Breast epithelium (tissue), 4 donors: ENCODE measurements at regions not wholly inside any gene's neighbourhood (a gene's known extent, or its start where the extent isn't known, plus 50 kb on each side); places are given as distances from the start of the nearest gene placed in this dataset.

Experiments
- DNase-seq, 2 donors: peaks; one replicate each; pipeline ENCODE4 v3.0.0-alpha.2; 2019; ENCODE audit warnings: low spot score in 2 of 2
- H3K27ac ChIP-seq, 2 donors: fragments of 200-600 bp; sonication (generic) in 1 of 2; one replicate each; pipeline ENCODE4 v1.5.1; 2016 to 2019; ENCODE audit warnings: mild to moderate bottlenecking in 1 of 2
- H3K27me3 ChIP-seq, 2 donors: fragments of 200-600 bp; sonication (generic) in 1 of 2; one replicate each; pipeline versions ENCODE4 v1.5.1 to v1.6.0; 2017 to 2019; ENCODE audit warnings: control low read depth in 1 of 2, mild to moderate bottlenecking in 1 of 2
- H3K36me3 ChIP-seq: fragments of 200-600 bp; one replicate; pipeline ENCODE4 v1.5.1; 2019
- H3K4me1 ChIP-seq, 2 donors: fragments of 200-600 bp; sonication (generic); one replicate each; pipeline ENCODE4 v1.5.1; 2016 to 2019; ENCODE audit warnings: control low read depth in 1 of 2
- H3K4me3 ChIP-seq, 3 donors: fragments of 200-600 bp; sonication (generic); 1 replicate in 2 of 3; 2 replicates in 1 of 3; pipeline ENCODE4 v1.5.1; 2016 to 2019; ENCODE audit warnings: mild to moderate bottlenecking in 3 of 3, moderate library complexity in 2 of 3
- H3K9me3 ChIP-seq, 2 donors: fragments of 200-600 bp; sonication (generic) in 1 of 2; one replicate each; pipeline ENCODE4 v1.5.1; 2016 to 2019; ENCODE audit warnings: control low read depth in 1 of 2
- POLR2A ChIP-seq: fragments of 450-650 bp; IDR thresholded peaks from one replicate; pipeline ENCODE4 v1.6.1; 2016; ENCODE audit warnings: antibody characterized with exemption, mild to moderate bottlenecking, moderate library complexity
- POLR2AphosphoS5 ChIP-seq, 3 donors: sonication (generic); formaldehyde crosslinking; IDR thresholded peaks; one replicate each; pipeline ENCODE4 v1.6.1; 2017; ENCODE audit warnings: antibody characterized with exemption in 3 of 3
- intact Hi-C: fragments of 100-400 bp; cut with DNase I; formaldehyde crosslinking; loops from one replicate; pipeline ENCODE4 v1.15.1; 2023; ENCODE audit warnings: low total_unique reads
- TF ChIP-seq, protein P1 (sequence below), 3 donors: fragments of 450-650 bp; IDR thresholded peaks; one replicate each; pipeline ENCODE4 v1.5.1; 2016 to 2017; ENCODE audit warnings: antibody characterized with exemption in 3 of 3, mild to moderate bottlenecking in 3 of 3, moderate library complexity in 3 of 3

DNA sequence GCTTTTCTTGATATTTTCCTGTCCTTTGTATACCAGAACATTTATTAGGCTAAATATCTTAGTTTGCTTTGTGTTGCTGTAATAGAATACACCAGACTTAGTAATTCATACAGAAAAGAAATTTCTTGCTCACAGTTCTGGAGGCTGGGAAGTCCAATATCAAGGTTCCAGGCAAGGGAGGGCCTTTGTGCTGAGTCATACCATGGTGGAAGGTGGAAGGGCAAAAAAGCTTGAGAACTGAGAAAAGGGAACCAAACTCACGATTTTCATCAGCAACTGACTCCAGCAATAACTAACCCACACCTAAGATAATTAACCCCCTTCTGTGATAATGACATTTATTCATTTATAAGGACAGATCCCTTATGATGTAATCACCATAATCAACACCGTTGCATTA, 496.9 kb upstream of the SUCLG2 start:
- TF ChIP-seq POLR2AphosphoS5 (IDR thresholded peaks at IDR 0.05) (no peak), POLR2A (no peak)
- TF ChIP-seq, protein P1, sequence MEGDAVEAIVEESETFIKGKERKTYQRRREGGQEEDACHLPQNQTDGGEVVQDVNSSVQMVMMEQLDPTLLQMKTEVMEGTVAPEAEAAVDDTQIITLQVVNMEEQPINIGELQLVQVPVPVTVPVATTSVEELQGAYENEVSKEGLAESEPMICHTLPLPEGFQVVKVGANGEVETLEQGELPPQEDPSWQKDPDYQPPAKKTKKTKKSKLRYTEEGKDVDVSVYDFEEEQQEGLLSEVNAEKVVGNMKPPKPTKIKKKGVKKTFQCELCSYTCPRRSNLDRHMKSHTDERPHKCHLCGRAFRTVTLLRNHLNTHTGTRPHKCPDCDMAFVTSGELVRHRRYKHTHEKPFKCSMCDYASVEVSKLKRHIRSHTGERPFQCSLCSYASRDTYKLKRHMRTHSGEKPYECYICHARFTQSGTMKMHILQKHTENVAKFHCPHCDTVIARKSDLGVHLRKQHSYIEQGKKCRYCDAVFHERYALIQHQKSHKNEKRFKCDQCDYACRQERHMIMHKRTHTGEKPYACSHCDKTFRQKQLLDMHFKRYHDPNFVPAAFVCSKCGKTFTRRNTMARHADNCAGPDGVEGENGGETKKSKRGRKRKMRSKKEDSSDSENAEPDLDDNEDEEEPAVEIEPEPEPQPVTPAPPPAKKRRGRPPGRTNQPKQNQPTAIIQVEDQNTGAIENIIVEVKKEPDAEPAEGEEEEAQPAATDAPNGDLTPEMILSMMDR (IDR thresholded peaks at IDR 0.05) = no peak
- Histone ChIP-seq H3K4me3 (no peak overlapping the region), H3K4me1 (no peaks in the 10 kb centered on the region), H3K27ac (no peak overlapping the region), H3K9me3 (no peaks in the 10 kb centered on the region), H3K36me3 (no peaks in the 10 kb centered on the region), H3K27me3 (no peaks in the 10 kb centered on the region)
- DNase-seq = no peak
- intact Hi-C loops = no loop called here

DNA sequence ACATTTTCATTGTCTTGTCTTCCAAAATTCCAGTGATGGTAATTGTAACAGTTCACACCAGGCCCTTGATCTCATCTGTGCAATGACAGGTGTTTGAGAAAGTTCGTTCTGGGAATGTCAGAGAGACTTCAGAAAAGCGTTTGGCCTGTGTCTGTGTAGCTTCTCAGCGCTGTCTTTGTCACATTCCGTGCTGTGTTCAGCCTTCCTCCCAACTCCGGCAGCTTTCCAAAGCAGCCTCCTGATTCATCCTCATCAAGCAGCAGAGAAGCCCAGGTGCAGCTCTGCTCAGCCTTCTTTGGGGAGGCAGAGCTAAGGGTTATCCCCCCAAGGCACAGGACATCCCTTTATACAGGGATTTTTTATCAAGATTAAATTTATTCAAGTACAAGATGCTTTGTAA, 494.0 kb upstream of the SUCLG2 start:
- TF ChIP-seq, protein P1 (IDR thresholded peaks at IDR 0.05) = no peak
- TF ChIP-seq POLR2A (no peak), POLR2AphosphoS5 (IDR thresholded peaks at IDR 0.05) (no peak)
- intact Hi-C loops = no loop called here

DNA sequence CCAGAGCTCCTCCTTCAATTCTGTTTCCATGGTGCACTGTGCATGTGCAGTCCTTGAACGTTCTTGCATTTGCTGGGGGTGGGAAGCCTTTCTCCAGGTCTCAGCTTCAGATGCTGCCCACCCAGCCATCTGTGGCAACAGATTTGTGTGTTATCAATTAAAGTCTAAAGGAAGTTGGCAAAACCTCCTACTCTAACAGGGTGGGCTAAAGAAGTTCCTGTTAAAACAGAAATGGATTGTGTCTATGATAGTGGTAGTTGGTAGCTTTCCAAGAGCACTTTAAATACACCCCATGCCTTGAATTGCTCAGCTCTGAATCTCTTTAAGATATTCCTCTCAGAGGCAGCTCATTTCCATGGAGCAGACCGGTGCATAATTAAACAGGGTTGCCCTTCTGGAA, 488.0 kb upstream of the SUCLG2 start:
- Histone ChIP-seq H3K27me3 (no peaks in the 10 kb centered on the region), H3K4me1 (no peaks in the 10 kb centered on the region), H3K27ac (no peak overlapping the region), H3K9me3 (no peaks in the 10 kb centered on the region), H3K36me3 (no peaks in the 10 kb centered on the region), H3K4me3 (no peak overlapping the region)
- DNase-seq = no peak
- intact Hi-C loops = no loop called here
- TF ChIP-seq POLR2AphosphoS5 (IDR thresholded peaks at IDR 0.05) = no peak

More for the DNA sequence above, 494.0 kb upstream of the SUCLG2 start:
- H3K27me3 ChIP-seq = no peaks in the 10 kb centered on the region
- H3K9me3 ChIP-seq = no peaks in the 10 kb centered on the region
- H3K36me3 ChIP-seq = no peaks in the 10 kb centered on the region
- H3K27ac ChIP-seq = no peak overlapping the region
- H3K4me3 ChIP-seq = no peak overlapping the region
- no peaks in the 10 kb centered on the region for H3K4me1 ChIP-seq
- DNase-seq = no peak

DNA sequence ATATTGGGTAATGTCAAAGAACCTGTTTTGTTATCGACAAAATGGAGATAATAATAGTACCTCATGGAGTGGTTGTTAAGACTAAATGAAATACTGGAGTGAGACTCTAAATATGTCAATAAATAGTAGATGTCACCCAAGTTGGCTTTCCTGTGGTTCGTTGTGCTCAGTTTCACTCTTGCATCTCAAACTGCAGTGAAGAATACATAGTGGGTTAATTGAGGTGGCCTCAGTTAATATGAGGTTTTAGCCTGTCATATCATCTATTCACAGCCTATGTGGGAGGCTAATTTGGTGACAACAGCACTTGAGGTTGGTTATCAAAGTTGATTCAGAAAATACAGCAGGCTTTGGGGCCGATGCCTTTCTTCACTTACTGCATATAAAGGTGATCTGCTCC, 485.5 kb upstream of the SUCLG2 start:
- Histone ChIP-seq H3K4me1 (no peaks in the 10 kb centered on the region), H3K36me3 (no peaks in the 10 kb centered on the region), H3K27me3 (no peaks in the 10 kb centered on the region), H3K4me3 (no peak overlapping the region), H3K27ac (no peak overlapping the region), H3K9me3 (no peaks in the 10 kb centered on the region)
- TF ChIP-seq, protein P1 (IDR thresholded peaks at IDR 0.05) = no peak
- no peak for TF ChIP-seq POLR2AphosphoS5 (IDR thresholded peaks at IDR 0.05)
- no peak for TF ChIP-seq POLR2A
- DNase-seq = no peak
- intact Hi-C loops = no loop called here

DNA sequence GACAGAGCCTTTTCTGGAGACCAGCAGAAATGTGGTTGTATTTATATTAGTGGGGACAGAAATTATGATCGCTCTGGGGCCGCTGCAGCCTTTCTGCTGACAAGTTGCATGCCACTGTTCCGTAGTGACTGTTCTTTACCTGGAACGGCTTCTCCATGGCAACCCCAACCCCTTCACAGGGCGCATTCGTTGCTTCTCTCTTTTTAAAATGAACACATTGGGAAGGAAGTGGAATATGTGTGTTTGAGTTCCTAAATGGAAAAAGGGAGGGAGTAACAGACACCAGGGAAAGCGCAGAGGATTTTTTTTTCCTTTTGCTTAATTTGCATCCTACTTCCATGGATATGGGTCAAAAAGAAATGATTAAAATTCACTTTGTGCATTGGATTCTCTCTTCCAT, 482.0 kb upstream of the SUCLG2 start:
- H3K27me3 ChIP-seq = no peaks in the 10 kb centered on the region
- no peak for DNase-seq
- no peak overlapping the region for H3K4me3 ChIP-seq
- intact Hi-C loops = no loop called here
- TF ChIP-seq, protein P1 (IDR thresholded peaks at IDR 0.05) = no peak
- no peaks in the 10 kb centered on the region for H3K4me1 ChIP-seq
- H3K27ac ChIP-seq = no peak overlapping the region
- no peaks in the 10 kb centered on the region for H3K36me3 ChIP-seq
- peaks cover 3 to 14% of the 10 kb centered on the region in 2 donors for H3K9me3 ChIP-seq

DNA sequence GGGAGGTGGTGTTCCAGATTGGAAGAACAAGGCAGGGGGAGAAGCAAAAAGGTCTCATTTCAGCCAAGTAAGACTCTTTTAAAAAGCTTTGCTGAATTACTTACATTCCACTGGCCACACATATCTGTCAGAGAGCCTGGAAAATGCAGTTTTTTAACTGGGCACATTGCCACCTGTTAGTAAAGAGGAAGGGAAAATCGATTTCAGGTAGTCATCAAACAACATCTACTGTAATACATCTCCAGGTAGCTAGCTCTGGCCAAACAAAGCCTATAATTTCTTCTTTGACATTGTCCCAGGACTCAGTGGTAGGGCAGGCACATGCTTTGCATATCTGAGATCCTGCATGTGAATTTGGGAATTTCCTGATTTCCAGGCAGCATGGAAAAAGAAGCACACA, 480.7 kb upstream of the SUCLG2 start:
- TF ChIP-seq, protein P1 (IDR thresholded peaks at IDR 0.05) = no peak
- TF ChIP-seq POLR2A (no peak), POLR2AphosphoS5 (IDR thresholded peaks at IDR 0.05) (no peak)
- Histone ChIP-seq H3K27ac (no peak overlapping the region), H3K4me1 (no peaks in the 10 kb centered on the region), H3K4me3 (no peak overlapping the region), H3K27me3 (no peaks in the 10 kb centered on the region), H3K9me3 (peaks cover 3 to 17% of the 10 kb centered on the region in 2 donors), H3K36me3 (no peaks in the 10 kb centered on the region)
- intact Hi-C loops = no loop called here
- DNase-seq = no peak
